K562 (cell line): ENCODE measurements at regions not wholly inside any gene's neighbourhood (a gene's known extent, or its start where the extent isn't known, plus 50 kb on each side); places are given as distances from the start of the nearest gene placed in this dataset.

Experiments
- ATAC-seq: fragments of 200-7000 bp; cut with Tn5 transposase; 3 replicates; pipeline ENCODE4 v1.9.1; 2020; ENCODE audit warnings: moderate library complexity
- BruUV-seq: library from RNA; stranded (reverse); fragments of 400-500 nt; replicated peaks from 2 replicates; lab custom pipeline; 2021; lab: Mats Ljungman, UMichigan
- CTCF ChIA-PET: fragments of 300-600 bp; formaldehyde crosslinking; extraction: SDS; loops from one replicate; lab custom pipeline; 2021; ENCODE audit warnings: low intra/inter-chr PET ratio; lab: Yijun Ruan, JAX
- POLR2A ChIA-PET: fragments of 300-600, 350-650 bp; sonication (Branson Sonifier 250); formaldehyde crosslinking; extraction: SDS; loops from one replicate; lab custom pipeline; 2021; ENCODE audit warnings: antibody characterized with exemption, inconsistent platforms; lab: Yijun Ruan, JAX
- DNase-seq, 4 experiments: peaks; one replicate each; pipeline versions ENCODE4 v3.0.0 to v3.0.0-alpha.2; 2011 to 2018; ENCODE audit warnings: low spot score in 3 of 4, mixed read lengths in 3 of 4; ENCODE audit errors: extremely low read depth in 1 of 4
- FAIRE-seq: peaks from 2 replicates; lab custom pipeline; 2011; peaks lifted over from hg19 to GRCh38; lab: Jason Lieb, UNC
- H2AFZ ChIP-seq: 2 replicates; pipeline ENCODE4 v1.6.0; 2011; ENCODE audit warnings: low read depth, low read length, control low read depth, inconsistent platforms
- H3K27ac ChIP-seq: fragments of 200-600 bp; 3 replicates; pipeline ENCODE4 v1.8.0; 2011; ENCODE audit warnings: low read depth, mild to moderate bottlenecking, control low read depth, inconsistent platforms, low read length, moderate library complexity, mixed read lengths; ENCODE audit errors: extremely low read depth
- H3K27me3 ChIP-seq, 2 experiments: fragments of 300-600 bp in 1 of 2; 2 replicates in 1 of 2; 3 replicates in 1 of 2; pipeline versions ENCODE4 v1.6.0 to v1.8.0; 2011; ENCODE audit warnings: inconsistent platforms in 2 of 2, low read length in 2 of 2, mild to moderate bottlenecking in 1 of 2, mixed read lengths in 1 of 2, moderate library complexity in 1 of 2; ENCODE audit not compliant: control insufficient read depth in 2 of 2, insufficient read depth in 2 of 2
- H3K36me3 ChIP-seq: fragments of 300-600 bp; 3 replicates; pipeline ENCODE4 v1.8.0; 2011; ENCODE audit warnings: mild to moderate bottlenecking, low read length, inconsistent platforms; ENCODE audit not compliant: control insufficient read depth, insufficient read depth
- H3K4me1 ChIP-seq, 2 experiments: fragments of 200-600 bp in 1 of 2; replicated peaks in 1 of 2; 2 replicates in 1 of 2; 3 replicates in 1 of 2; pipeline versions ENCODE4 v1.5.1 to v1.8.0; 2011; ENCODE audit warnings: inconsistent platforms in 2 of 2, low read length in 2 of 2, mild to moderate bottlenecking in 1 of 2, mixed read lengths in 1 of 2, moderate library complexity in 1 of 2; ENCODE audit not compliant: control insufficient read depth in 2 of 2, insufficient read depth in 2 of 2
- H3K4me2 ChIP-seq: 2 replicates; pipeline ENCODE4 v1.6.1; 2011; ENCODE audit warnings: low read length, control low read depth, inconsistent platforms, mixed read lengths; ENCODE audit not compliant: insufficient read depth
- H3K4me3 ChIP-seq: fragments of 200-600 bp; sonication (generic), shearing (Covaris generic); 2 replicates; pipeline ENCODE4 v1.5.1; 2016; ENCODE audit warnings: control low read depth, inconsistent platforms
- H3K79me2 ChIP-seq: fragments of 200-600 bp; 3 replicates; pipeline ENCODE4 v1.8.0; 2011; ENCODE audit warnings: low read length, inconsistent platforms; ENCODE audit not compliant: control insufficient read depth, insufficient read depth
- H3K9ac ChIP-seq, 2 experiments: 2 replicates each; pipeline versions ENCODE4 v1.6.0 to v1.6.1; 2011; ENCODE audit warnings: low read depth in 2 of 2, low read length in 2 of 2, control low read depth in 1 of 2, inconsistent platforms in 1 of 2, mild to moderate bottlenecking in 1 of 2, mixed read lengths in 1 of 2; ENCODE audit not compliant: insufficient read depth in 1 of 2
- H3K9me1 ChIP-seq: one replicate; pipeline ENCODE4 v1.6.0; 2011; ENCODE audit warnings: inconsistent platforms, mild to moderate bottlenecking, low read length, moderate library complexity; ENCODE audit not compliant: control insufficient read depth, insufficient read depth
- H3K9me3 ChIP-seq: replicated peaks from 2 replicates; pipeline ENCODE4 v1.5.1; 2011; ENCODE audit warnings: low read depth, low read length, inconsistent platforms; ENCODE audit not compliant: control insufficient read depth, insufficient read depth
- H4K20me1 ChIP-seq: replicated peaks from 2 replicates; pipeline ENCODE4 v1.6.1; 2011; ENCODE audit warnings: low read length, inconsistent platforms, mixed read lengths; ENCODE audit not compliant: control insufficient read depth, insufficient read depth
- ARHGAP35 ChIP-seq: fragments of 450-650 bp; IDR thresholded peaks from 2 replicates; pipeline ENCODE4 v1.6.1; 2018; ENCODE audit not compliant: partially characterized antibody
- CREM ChIP-seq: IDR thresholded peaks from 2 replicates; pipeline ENCODE4 v1.6.1; 2014; ENCODE audit warnings: antibody characterized with exemption, low read depth
- GTF3C2 ChIP-seq: IDR thresholded peaks from 3 replicates; pipeline ENCODE4 v1.6.1; 2011; ENCODE audit warnings: borderline replicate concordance, mild to moderate bottlenecking, moderate library complexity; ENCODE audit not compliant: insufficient read length; ENCODE audit errors: extremely low read depth
- HEY1 ChIP-seq: fragments of 250-450 bp; sonication (Bioruptor Pico); IDR thresholded peaks from 2 replicates; pipeline ENCODE4 v1.5.0; 2020; ENCODE audit warnings: mild to moderate bottlenecking, moderate library complexity, borderline replicate concordance
- IRF9 ChIP-seq: fragments of 450-650 bp; IDR thresholded peaks from 2 replicates; pipeline ENCODE4 v1.6.1; 2016; ENCODE audit warnings: missing biosample characterization, missing genetic modification characterization
- NFYB ChIP-seq: IDR thresholded peaks from 2 replicates; pipeline ENCODE4 v1.6.1; 2011; ENCODE audit warnings: mild to moderate bottlenecking, moderate library complexity; ENCODE audit not compliant: insufficient read length; ENCODE audit errors: extremely low read depth
- PHF21A ChIP-seq: fragments of 450-650 bp; IDR thresholded peaks from 2 replicates; pipeline ENCODE4 v1.6.1; 2017; ENCODE audit warnings: low read depth, borderline replicate concordance
- RBM14 ChIP-seq: fragments of 200-400 bp; formaldehyde crosslinking; IDR thresholded peaks from 2 replicates; pipeline ENCODE4 v1.6.1; 2018; ENCODE audit warnings: low read depth, mild to moderate bottlenecking, low read length, moderate library complexity, borderline replicate concordance; ENCODE audit not compliant: insufficient read depth
- SRSF7 ChIP-seq: fragments of 200-400 bp; formaldehyde crosslinking; optimal IDR thresholded peaks from 2 replicates; pipeline ENCODE3; 2017; ENCODE audit warnings: mild to moderate bottlenecking, low read depth, low read length
- YBX1 ChIP-seq: fragments of 450-650 bp; IDR thresholded peaks from 2 replicates; pipeline ENCODE4 v1.7.1; 2016; ENCODE audit warnings: mild to moderate bottlenecking
- ZNF274 ChIP-seq: IDR thresholded peaks from 2 replicates; pipeline ENCODE4 v1.6.1; 2011; ENCODE audit warnings: low read depth, mild to moderate bottlenecking, low read length, moderate library complexity, borderline replicate concordance
- ZNF311 ChIP-seq: fragments of 250-450 bp; sonication (Bioruptor Pico); IDR thresholded peaks from 2 replicates; pipeline ENCODE4 v1.4.0; 2020; ENCODE audit warnings: mild to moderate bottlenecking, moderate library complexity
- WGBS: fragments of 100-300 bp; shearing (Covaris generic); methylation state at CpG from one replicate; pipeline ENCODE4 v1.1.6; 2016; ENCODE audit warnings: low coverage, mixed read lengths; ENCODE audit not compliant: insufficient coverage; ENCODE audit errors: missing lambda C conversion rate; 5-methylcytosine and 5-hydroxymethylcytosine counted together
- in situ Hi-C: fragments of 300-500 bp; cut with MboI; formaldehyde crosslinking; loops from 4 replicates; pipeline ENCODE4 v1.15.0; 2018; ENCODE audit warnings: inconsistent platforms, mixed read lengths
- intact Hi-C: fragments of 100-400 bp; cut with micrococcal nuclease; formaldehyde crosslinking; loops from 2 replicates; pipeline ENCODE4 v1.14.2; 2022

GRCh38 chr15:31523027-31523654 lies 196.5 kb downstream of the KLF13 start:
- Histone ChIP-seq H3K27me3 (peaks cover 0 to 27% of the 10 kb centered on the region in 2 experiments; a peak in 1 of 5 replicates), H3K36me3 (no peaks in the 10 kb centered on the region), H3K4me2 (no peak overlapping the region), H3K4me3 (no peak overlapping the region), H4K20me1 (0 out of 2 replicates have a peak, but pooled peaks cover 5% of the 10 kb centered on the region), H3K4me1 (peaks cover 0 to 3% of the 10 kb centered on the region in 2 experiments; a peak in 1 of 5 replicates), H3K27ac (no peak overlapping the region), H3K9ac (no peak overlapping the region), H3K9me3 (no peaks in the 10 kb centered on the region), H2AFZ (no peak overlapping the region), H3K9me1 (no peaks in the 10 kb centered on the region), H3K79me2 (no peaks in the 10 kb centered on the region)
- WGBS: 0% methylated on average over 9 of the region's 10 CpGs
- no peak for ATAC-seq
- no peak for FAIRE-seq
- no TSS peak for BruUV-seq
- intact Hi-C loops: no loop called here
- ChIA-PET CTCF (no interaction called here), POLR2A (no interaction called here)
- TF ChIP-seq IRF9 (tag) (no peak), YBX1 (no peak), NFYB (no peak), ZNF311 (no peak), HEY1 (CRISPR knock-in tag) (no peak), GTF3C2 (no peak), ZNF274 (no peak), RBM14 (no peak), PHF21A (no peak), CREM (no peak), SRSF7 (no peak), ARHGAP35 (no peak)
- in situ Hi-C loops: no loop called here
- no peak for DNase-seq
